ENCODE measurements at regions not wholly inside any gene's neighbourhood (a gene's known extent, or its start where the extent isn't known, plus 50 kb on each side); places are given as distances from the start of the nearest gene placed in this dataset.

DNA sequence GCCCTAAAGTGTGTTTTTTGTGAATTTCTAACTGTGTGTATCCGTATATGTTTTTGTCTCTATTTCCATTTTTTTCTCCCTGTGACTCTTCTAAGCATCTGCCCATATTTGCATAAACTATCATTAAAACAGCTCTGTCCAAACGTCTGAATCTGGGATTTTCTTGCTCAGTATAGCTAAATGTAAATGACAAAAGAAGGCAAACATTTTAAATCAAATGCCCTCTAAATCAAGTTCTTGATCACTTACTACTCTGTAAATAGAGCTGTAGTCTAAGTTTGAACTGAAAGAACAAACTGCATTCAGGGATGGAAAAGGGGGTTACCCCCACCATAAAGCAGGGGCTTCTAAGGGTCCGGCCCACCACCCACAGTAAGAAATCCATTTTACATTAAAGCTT, 432.0 kb upstream of the FAM241A start:
- no peak overlapping the region for H3K4me3 ChIP-seq (replicated peaks; ENCODE audit: low read depth, low read length)
- DNase-seq (ENCODE audit: extremely low read depth, low read depth): no peak
- TF ChIP-seq, protein P1, sequence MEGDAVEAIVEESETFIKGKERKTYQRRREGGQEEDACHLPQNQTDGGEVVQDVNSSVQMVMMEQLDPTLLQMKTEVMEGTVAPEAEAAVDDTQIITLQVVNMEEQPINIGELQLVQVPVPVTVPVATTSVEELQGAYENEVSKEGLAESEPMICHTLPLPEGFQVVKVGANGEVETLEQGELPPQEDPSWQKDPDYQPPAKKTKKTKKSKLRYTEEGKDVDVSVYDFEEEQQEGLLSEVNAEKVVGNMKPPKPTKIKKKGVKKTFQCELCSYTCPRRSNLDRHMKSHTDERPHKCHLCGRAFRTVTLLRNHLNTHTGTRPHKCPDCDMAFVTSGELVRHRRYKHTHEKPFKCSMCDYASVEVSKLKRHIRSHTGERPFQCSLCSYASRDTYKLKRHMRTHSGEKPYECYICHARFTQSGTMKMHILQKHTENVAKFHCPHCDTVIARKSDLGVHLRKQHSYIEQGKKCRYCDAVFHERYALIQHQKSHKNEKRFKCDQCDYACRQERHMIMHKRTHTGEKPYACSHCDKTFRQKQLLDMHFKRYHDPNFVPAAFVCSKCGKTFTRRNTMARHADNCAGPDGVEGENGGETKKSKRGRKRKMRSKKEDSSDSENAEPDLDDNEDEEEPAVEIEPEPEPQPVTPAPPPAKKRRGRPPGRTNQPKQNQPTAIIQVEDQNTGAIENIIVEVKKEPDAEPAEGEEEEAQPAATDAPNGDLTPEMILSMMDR (IDR thresholded peaks at IDR 0.05; ENCODE audit: low read depth, low read length, missing control alignments): no peak

DNA sequence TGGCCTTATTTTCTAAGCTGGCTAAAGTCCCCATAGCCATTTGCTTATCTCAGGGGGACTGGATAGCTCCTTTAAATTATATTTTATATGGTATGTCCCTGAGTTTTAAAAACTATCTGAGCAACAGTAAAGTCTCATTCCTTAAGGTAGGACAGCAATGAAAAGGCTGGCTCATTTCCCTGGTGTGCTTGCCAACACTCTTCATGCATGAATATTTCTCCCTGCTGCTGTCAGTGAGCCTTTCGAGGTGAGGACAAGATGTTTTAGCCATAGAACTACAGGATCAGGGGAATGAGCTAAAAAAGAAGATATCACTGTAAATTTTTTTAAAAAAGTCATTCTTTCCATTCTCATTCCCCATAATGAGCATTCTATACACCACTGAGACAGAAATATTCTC, 427.3 kb upstream of the FAM241A start:
- TF ChIP-seq, protein P1 (IDR thresholded peaks at IDR 0.05; ENCODE audit: low read depth, low read length, missing control alignments): no peak
- no peak for DNase-seq (ENCODE audit: extremely low read depth, low read depth)
- H3K4me3 ChIP-seq (replicated peaks; ENCODE audit: low read depth, low read length): no peak overlapping the region

DNA sequence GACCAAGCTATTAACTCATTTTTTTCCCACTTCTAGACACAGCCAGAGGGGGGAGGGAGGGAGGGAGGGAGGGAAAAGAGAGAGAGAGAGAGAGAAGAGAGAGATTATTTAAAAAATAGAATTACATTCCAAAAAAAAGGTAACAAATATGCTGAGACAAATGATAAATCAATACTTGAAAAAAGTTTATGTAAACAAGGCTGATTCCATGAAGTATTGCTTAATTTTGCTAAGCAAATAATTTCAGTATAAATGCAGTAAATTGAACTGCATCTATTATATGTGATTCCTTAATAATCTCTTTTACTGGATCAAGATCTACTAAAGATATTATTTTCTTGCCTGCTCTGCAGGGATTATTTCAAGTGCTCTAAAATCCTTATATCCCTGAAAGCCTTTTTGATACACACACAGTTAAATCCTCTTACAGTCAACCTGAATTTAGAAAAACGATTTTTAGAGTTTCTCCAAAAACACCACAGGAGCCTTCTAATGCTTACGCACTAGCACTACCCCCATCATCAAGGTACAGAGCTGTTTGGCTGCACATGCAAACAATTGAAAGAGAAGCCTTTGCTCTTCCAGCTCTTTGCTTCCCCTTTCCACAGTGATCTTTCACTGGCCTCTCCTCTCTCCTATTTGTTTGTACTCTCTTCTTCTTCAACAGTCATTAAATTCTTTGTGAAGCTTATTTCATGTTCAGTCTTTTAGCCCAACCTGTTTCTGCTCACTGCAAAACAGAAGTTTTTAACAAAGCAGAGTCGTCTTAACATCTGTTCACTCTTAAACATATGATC, 426.3 kb upstream of the FAM241A start:
- no peak for DNase-seq (ENCODE audit: extremely low read depth, low read depth)
- TF ChIP-seq, protein P1 (IDR thresholded peaks at IDR 0.05; ENCODE audit: low read depth, low read length, missing control alignments): no peak
- no peak overlapping the region for H3K4me3 ChIP-seq (replicated peaks; ENCODE audit: low read depth, low read length)

DNA sequence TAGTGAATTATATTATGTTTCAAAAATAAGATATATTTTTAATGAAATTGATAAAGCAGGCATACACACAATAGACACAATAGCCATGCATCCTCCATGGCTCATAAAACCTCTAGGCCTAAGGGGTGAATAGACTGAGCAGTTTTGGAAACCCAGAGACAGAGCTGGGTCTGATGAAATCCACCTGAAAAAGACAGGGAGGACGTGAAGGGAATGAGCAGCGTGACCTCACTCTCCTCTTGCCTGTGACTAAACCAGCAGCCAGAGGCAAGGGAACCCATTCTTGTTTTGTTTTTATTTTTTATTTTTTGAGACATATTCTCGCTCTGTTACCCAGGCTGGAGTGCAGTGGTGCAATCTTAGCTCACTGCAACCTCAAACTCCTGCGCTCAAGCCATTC, 424.4 kb upstream of the FAM241A start:
- H3K4me3 ChIP-seq (replicated peaks; ENCODE audit: low read depth, low read length): no peak overlapping the region
- no peak for DNase-seq (ENCODE audit: extremely low read depth, low read depth)
- TF ChIP-seq, protein P1 (IDR thresholded peaks at IDR 0.05; ENCODE audit: low read depth, low read length, missing control alignments): no peak

DNA sequence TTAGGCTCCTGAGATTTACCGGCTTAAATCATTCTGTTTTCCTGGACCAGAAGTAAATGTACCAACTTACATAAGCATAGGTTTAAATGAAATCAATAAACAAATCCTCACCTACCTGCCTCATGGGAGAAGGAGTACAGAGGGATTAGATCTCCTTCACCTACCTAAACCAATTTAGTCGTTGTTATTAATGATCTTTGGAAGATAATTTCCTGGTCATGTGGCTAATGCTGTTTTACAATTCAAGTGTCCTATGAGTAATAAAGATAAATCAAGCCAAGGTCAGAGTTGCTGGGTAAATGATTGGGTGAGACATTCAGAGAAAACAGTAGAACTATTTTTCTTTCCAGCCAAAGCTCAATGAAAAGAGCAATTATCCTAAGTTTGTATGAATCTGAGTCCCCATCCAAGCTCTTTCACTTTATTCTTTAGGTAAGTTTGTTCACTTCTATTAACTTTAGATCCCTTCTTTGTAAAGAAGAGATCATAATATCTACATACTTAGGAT, 423.0 kb upstream of the FAM241A start:
- no peak for DNase-seq (ENCODE audit: extremely low read depth, low read depth)
- H3K4me3 ChIP-seq (replicated peaks; ENCODE audit: low read depth, low read length): no peak overlapping the region
- TF ChIP-seq, protein P1 (IDR thresholded peaks at IDR 0.05; ENCODE audit: low read depth, low read length, missing control alignments): no peak

DNA sequence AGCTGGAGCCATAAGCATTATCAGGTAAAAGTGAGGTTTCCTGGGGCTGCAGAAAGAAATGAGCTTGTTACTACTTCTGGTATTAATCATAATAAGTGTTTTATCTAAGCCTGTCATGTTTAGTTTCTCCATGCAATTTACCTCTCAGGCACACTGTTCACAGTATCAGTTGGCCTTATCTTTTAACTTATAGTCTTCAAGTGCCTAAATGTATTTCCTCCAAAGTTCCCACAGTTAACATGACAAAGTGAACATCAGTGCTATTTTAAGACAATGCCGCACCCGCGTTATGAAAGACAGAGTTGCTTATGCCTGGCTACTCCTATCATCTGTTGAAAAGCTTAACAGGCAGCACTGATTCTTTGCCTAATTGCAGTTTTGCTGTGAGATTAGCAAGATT, 408.7 kb upstream of the FAM241A start:
- H3K4me3 ChIP-seq (replicated peaks; ENCODE audit: low read depth, low read length): no peak overlapping the region
- DNase-seq (ENCODE audit: extremely low read depth, low read depth): no peak
- TF ChIP-seq, protein P1 (IDR thresholded peaks at IDR 0.05; ENCODE audit: low read depth, low read length, missing control alignments): no peak

Data from HFF-Myc (cell line).